ENCODE measurements at regions not wholly inside any gene's neighbourhood (a gene's known extent, or its start where the extent isn't known, plus 50 kb on each side); places are given as distances from the start of the nearest gene placed in this dataset.

DNA sequence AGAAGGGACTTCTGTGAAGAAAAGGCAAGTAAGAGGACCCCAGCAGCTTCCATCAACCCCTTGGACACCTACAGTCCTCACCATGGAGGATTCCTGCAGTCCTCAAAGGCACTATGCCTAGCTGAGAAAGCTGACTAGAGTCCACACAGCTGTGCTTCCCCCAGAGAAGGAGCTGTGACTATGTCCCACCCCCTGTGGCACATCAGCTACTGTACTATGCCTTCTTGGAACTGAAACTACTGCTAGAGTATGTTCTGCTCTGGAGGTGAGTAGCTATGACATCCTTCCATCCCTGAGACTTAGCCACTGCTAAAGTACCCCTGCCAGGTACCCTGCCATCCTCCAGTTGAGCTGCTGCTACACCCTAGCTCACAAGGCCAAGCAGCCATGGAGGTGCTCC, 690.2 kb upstream of the CHAC2 start:
- H3K36me3 ChIP-seq (replicated peaks; ENCODE audit: insufficient read depth, low read depth), result no peaks in the 10 kb centered on the region
- H3K9me2 ChIP-seq (replicated peaks; ENCODE audit: insufficient read depth), result no peaks in the 10 kb centered on the region
- no peaks in the 10 kb centered on the region for H3K4me1 ChIP-seq (ENCODE audit: insufficient read depth)
- no peak overlapping the region for H3K27ac ChIP-seq
- DNase-seq (ENCODE audit: low spot score), result no peak
- H3K4me2 ChIP-seq, result no peak overlapping the region
- no peaks in the 10 kb centered on the region for H3K79me2 ChIP-seq
- H3K4me3 ChIP-seq, result no peak overlapping the region
- no peaks in the 10 kb centered on the region for H4K20me1 ChIP-seq (ENCODE audit: insufficient read depth, poor library complexity, severe bottlenecking)
- no peaks in the 10 kb centered on the region for H3K27me3 ChIP-seq
- no peak overlapping the region for H2AFZ ChIP-seq
- no peaks in the 10 kb centered on the region for H3K9me3 ChIP-seq (ENCODE audit: low read depth)
- TF ChIP-seq EZH2 (IDR thresholded peaks at IDR 0.05; ENCODE audit: borderline replicate concordance) (no peak), EZH2phosphoT487 (IDR thresholded peaks at IDR 0.05; ENCODE audit: low read depth, severe bottlenecking, unreplicated experiment) (no peak)
- TF ChIP-seq, protein P1, sequence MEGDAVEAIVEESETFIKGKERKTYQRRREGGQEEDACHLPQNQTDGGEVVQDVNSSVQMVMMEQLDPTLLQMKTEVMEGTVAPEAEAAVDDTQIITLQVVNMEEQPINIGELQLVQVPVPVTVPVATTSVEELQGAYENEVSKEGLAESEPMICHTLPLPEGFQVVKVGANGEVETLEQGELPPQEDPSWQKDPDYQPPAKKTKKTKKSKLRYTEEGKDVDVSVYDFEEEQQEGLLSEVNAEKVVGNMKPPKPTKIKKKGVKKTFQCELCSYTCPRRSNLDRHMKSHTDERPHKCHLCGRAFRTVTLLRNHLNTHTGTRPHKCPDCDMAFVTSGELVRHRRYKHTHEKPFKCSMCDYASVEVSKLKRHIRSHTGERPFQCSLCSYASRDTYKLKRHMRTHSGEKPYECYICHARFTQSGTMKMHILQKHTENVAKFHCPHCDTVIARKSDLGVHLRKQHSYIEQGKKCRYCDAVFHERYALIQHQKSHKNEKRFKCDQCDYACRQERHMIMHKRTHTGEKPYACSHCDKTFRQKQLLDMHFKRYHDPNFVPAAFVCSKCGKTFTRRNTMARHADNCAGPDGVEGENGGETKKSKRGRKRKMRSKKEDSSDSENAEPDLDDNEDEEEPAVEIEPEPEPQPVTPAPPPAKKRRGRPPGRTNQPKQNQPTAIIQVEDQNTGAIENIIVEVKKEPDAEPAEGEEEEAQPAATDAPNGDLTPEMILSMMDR (IDR thresholded peaks at IDR 0.05; ENCODE audit: poor library complexity), result no peak

DNA sequence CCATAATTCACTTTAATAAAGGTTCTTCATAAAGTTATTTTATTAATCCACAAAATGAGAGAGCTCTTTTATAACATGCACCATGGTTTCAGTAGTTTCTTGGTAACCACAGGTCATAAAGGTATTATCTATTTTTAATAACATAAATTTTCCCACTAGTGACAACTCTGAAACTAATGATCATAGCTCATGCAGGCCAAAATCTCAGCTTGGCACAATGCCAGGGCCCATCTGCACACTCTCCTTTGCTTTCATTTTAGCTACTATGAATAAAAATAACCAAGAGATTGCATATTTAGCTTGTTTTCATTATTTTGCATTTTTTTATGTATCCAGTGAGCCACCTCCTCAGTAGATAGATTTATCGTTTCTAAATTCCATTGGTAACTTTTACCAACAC, 691.8 kb upstream of the CHAC2 start:
- Histone ChIP-seq H3K4me1 (ENCODE audit: insufficient read depth) (no peaks in the 10 kb centered on the region), H3K27ac (no peak overlapping the region), H4K20me1 (ENCODE audit: insufficient read depth, poor library complexity, severe bottlenecking) (no peaks in the 10 kb centered on the region), H3K79me2 (no peaks in the 10 kb centered on the region), H3K9me2 (replicated peaks; ENCODE audit: insufficient read depth) (no peaks in the 10 kb centered on the region), H3K4me3 (no peak overlapping the region), H3K4me2 (no peak overlapping the region), H2AFZ (no peak overlapping the region), H3K27me3 (no peaks in the 10 kb centered on the region), H3K36me3 (replicated peaks; ENCODE audit: insufficient read depth, low read depth) (no peaks in the 10 kb centered on the region), H3K9me3 (ENCODE audit: low read depth) (no peaks in the 10 kb centered on the region)
- no peak for TF ChIP-seq EZH2 (IDR thresholded peaks at IDR 0.05; ENCODE audit: borderline replicate concordance)
- no peak for TF ChIP-seq EZH2phosphoT487 (IDR thresholded peaks at IDR 0.05; ENCODE audit: low read depth, severe bottlenecking, unreplicated experiment)
- TF ChIP-seq, protein P1 (IDR thresholded peaks at IDR 0.05; ENCODE audit: poor library complexity), result no peak
- WGBS (ENCODE audit: low lambda C conversion rate, missing lambda C conversion rate), result 96% methylated on average over 1 of the region's 1 CpG
- no peak for DNase-seq (ENCODE audit: low spot score)

DNA sequence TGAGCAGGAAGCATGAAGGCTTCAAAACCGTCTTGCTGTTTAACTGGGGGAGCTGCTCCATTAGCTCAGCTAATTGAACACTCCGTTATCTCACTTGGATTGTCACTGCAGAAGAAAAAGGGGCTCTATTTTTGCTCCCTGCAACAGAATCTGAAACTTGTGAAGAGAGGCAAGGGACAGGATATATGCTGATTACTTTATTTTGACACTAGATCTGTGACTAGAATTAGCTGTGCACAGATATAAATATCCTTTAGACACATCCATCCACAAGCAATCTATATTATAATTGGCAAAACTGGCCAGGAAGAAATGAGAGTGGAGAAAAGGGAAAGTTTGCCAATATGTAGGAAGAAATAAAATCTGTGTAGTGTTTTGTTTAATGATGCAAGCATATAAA, 700.1 kb upstream of the CHAC2 start:
- no peak for DNase-seq (ENCODE audit: low spot score)
- no peak overlapping the region for H3K4me3 ChIP-seq
- WGBS (ENCODE audit: low lambda C conversion rate, missing lambda C conversion rate), result 46% methylated on average over 2 of the region's 2 CpGs
- H4K20me1 ChIP-seq (ENCODE audit: insufficient read depth, poor library complexity, severe bottlenecking), result no peaks in the 10 kb centered on the region
- no peaks in the 10 kb centered on the region for H3K9me3 ChIP-seq (ENCODE audit: low read depth)
- no peaks in the 10 kb centered on the region for H3K36me3 ChIP-seq (replicated peaks; ENCODE audit: insufficient read depth, low read depth)
- H3K4me2 ChIP-seq, result no peak overlapping the region
- H3K27ac ChIP-seq, result no peak overlapping the region
- no peak overlapping the region for H2AFZ ChIP-seq
- no peaks in the 10 kb centered on the region for H3K79me2 ChIP-seq
- TF ChIP-seq, protein P1 (IDR thresholded peaks at IDR 0.05; ENCODE audit: poor library complexity), result no peak
- no peak for TF ChIP-seq EZH2phosphoT487 (IDR thresholded peaks at IDR 0.05; ENCODE audit: low read depth, severe bottlenecking, unreplicated experiment)
- TF ChIP-seq EZH2 (IDR thresholded peaks at IDR 0.05; ENCODE audit: borderline replicate concordance), result no peak
- no peaks in the 10 kb centered on the region for H3K9me2 ChIP-seq (replicated peaks; ENCODE audit: insufficient read depth)
- H3K4me1 ChIP-seq (ENCODE audit: insufficient read depth), result no peaks in the 10 kb centered on the region
- H3K27me3 ChIP-seq, result no peaks in the 10 kb centered on the region

GRCh38 chr2:53067056-53067455, 700.5 kb upstream of the CHAC2 start:
- DNase-seq (ENCODE audit: low spot score), result no peak
- H2AFZ ChIP-seq, result no peak overlapping the region
- no peaks in the 10 kb centered on the region for H4K20me1 ChIP-seq (ENCODE audit: insufficient read depth, poor library complexity, severe bottlenecking)
- TF ChIP-seq, protein P1 (IDR thresholded peaks at IDR 0.05; ENCODE audit: poor library complexity), result no peak
- TF ChIP-seq EZH2phosphoT487 (IDR thresholded peaks at IDR 0.05; ENCODE audit: low read depth, severe bottlenecking, unreplicated experiment) (no peak), EZH2 (IDR thresholded peaks at IDR 0.05; ENCODE audit: borderline replicate concordance) (no peak)
- no peaks in the 10 kb centered on the region for H3K4me1 ChIP-seq (ENCODE audit: insufficient read depth)
- no peak overlapping the region for H3K27ac ChIP-seq
- H3K9me2 ChIP-seq (replicated peaks; ENCODE audit: insufficient read depth), result no peaks in the 10 kb centered on the region
- WGBS (ENCODE audit: low lambda C conversion rate, missing lambda C conversion rate), result 30% methylated on average over 2 of the region's 2 CpGs
- no peak overlapping the region for H3K4me2 ChIP-seq
- no peaks in the 10 kb centered on the region for H3K9me3 ChIP-seq (ENCODE audit: low read depth)
- no peaks in the 10 kb centered on the region for H3K36me3 ChIP-seq (replicated peaks; ENCODE audit: insufficient read depth, low read depth)
- no peaks in the 10 kb centered on the region for H3K79me2 ChIP-seq
- H3K27me3 ChIP-seq, result no peaks in the 10 kb centered on the region
- H3K4me3 ChIP-seq, result no peak overlapping the region
